Right lobe of liver (tissue), 4 donors: ENCODE measurements at regions not wholly inside any gene's neighbourhood (a gene's known extent, or its start where the extent isn't known, plus 50 kb on each side); places are given as distances from the start of the nearest gene placed in this dataset.
"Not testable (repeated sequence)": the region's sequence is repeated elsewhere in the genome, so short reads cannot be mapped to it uniquely, and the experiment has no call there.

Experiments
- POLR2A ChIP-seq: fragments of 450-650 bp; IDR thresholded peaks from one replicate; pipeline ENCODE4 v1.6.1; 2017; ENCODE audit warnings: antibody characterized with exemption, mild to moderate bottlenecking
- TF ChIP-seq, protein P1 (sequence below), 4 donors: fragments of 200-600 bp in 3 of 4; fragments of 450-650 bp in 1 of 4; IDR thresholded peaks; one replicate each; pipeline versions ENCODE4 v1.5.1 to v1.8.0; 2016 to 2022; ENCODE audit warnings: antibody characterized with exemption in 4 of 4, mild to moderate bottlenecking in 2 of 4
- donor health status: DM: no; HTN: no; CAD: no.
- donor health status: DM: no; HTN: no; CAD: no.
- donor health status: DM: no; HTN: yes; CAD: no.

DNA sequence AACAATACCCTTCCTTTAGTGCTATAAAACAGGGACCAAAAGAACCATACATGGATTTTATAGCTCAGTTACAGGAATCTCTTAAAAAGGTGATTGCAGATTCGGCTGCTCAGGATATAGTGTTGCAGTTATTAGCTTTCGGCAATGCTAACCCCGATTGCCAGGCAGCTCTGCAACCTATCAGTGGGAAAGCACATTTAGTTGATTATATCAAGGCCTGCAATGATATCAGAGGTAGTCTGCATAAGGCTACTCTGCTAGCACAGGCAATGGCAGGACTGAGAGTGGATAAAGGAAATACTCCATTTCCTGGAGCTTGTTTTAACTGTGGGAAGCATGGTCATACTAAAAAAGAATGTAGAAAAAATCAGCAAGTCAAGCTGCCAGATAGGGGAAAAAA lies 327.7 kb downstream of the REEP3 start:
- TF ChIP-seq, protein P1, sequence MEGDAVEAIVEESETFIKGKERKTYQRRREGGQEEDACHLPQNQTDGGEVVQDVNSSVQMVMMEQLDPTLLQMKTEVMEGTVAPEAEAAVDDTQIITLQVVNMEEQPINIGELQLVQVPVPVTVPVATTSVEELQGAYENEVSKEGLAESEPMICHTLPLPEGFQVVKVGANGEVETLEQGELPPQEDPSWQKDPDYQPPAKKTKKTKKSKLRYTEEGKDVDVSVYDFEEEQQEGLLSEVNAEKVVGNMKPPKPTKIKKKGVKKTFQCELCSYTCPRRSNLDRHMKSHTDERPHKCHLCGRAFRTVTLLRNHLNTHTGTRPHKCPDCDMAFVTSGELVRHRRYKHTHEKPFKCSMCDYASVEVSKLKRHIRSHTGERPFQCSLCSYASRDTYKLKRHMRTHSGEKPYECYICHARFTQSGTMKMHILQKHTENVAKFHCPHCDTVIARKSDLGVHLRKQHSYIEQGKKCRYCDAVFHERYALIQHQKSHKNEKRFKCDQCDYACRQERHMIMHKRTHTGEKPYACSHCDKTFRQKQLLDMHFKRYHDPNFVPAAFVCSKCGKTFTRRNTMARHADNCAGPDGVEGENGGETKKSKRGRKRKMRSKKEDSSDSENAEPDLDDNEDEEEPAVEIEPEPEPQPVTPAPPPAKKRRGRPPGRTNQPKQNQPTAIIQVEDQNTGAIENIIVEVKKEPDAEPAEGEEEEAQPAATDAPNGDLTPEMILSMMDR (IDR thresholded peaks at IDR 0.05), result not testable (repeated sequence)
- TF ChIP-seq POLR2A, result not testable (repeated sequence)
